ENCODE measurements at regions not wholly inside any gene's neighbourhood (a gene's known extent, or its start where the extent isn't known, plus 50 kb on each side); places are given as distances from the start of the nearest gene placed in this dataset.
"Not testable (repeated sequence)": the region's sequence is repeated elsewhere in the genome, so short reads cannot be mapped to it uniquely, and the experiment has no call there.

- no peak for DNase-seq
These were observed 836.0 kb upstream of the PIK3C3 start for GRCh38 chr18:41119031-41119430.

- DNase-seq = no peak
These were observed 841.0 kb upstream of the PIK3C3 start for GRCh38 chr18:41113885-41114482.

- DNase-seq = no peak
These were observed 855.6 kb upstream of the PIK3C3 start for GRCh38 chr18:41099451-41099850.

GRCh38 chr18:41096504-41096903 is 858.5 kb upstream of the PIK3C3 start:
- DNase-seq = no peak

- DNase-seq = no peak
These were observed 878.0 kb upstream of the PIK3C3 start for GRCh38 chr18:41077076-41077475.

- no peak for DNase-seq
These were observed 879.8 kb upstream of the PIK3C3 start for GRCh38 chr18:41075212-41075611.

GRCh38 chr18:41073372-41073954 is 881.6 kb upstream of the PIK3C3 start:
- no peak for DNase-seq

- DNase-seq = no peak
These were observed 882.1 kb upstream of the PIK3C3 start for GRCh38 chr18:41072946-41073345.

GRCh38 chr18:41071826-41072225 is 883.2 kb upstream of the PIK3C3 start:
- no peak for DNase-seq

- no peak for DNase-seq
These were observed 885.9 kb upstream of the PIK3C3 start for GRCh38 chr18:41069167-41069566.

- DNase-seq = no peak
These were observed 890.1 kb upstream of the PIK3C3 start for GRCh38 chr18:41064916-41065315.

GRCh38 chr18:41060967-41061366 is 894.1 kb upstream of the PIK3C3 start:
- no peak for DNase-seq

GRCh38 chr18:41059126-41059415 is 896.0 kb upstream of the PIK3C3 start:
- no peak for DNase-seq

GRCh38 chr18:41058351-41059125 is 896.5 kb upstream of the PIK3C3 start:
- DNase-seq = no peak

GRCh38 chr18:41052625-41053024 is 902.4 kb upstream of the PIK3C3 start:
- DNase-seq = no peak

GRCh38 chr18:41046250-41046649 is 908.8 kb upstream of the PIK3C3 start:
- not testable (repeated sequence) for DNase-seq

GRCh38 chr18:41043876-41044275 is 911.2 kb upstream of the PIK3C3 start:
- no peak for DNase-seq

- no peak for DNase-seq
These were observed 912.2 kb upstream of the PIK3C3 start for GRCh38 chr18:41042866-41043265.

GRCh38 chr18:41038071-41038470 is 917.0 kb upstream of the PIK3C3 start:
- no peak for DNase-seq

- DNase-seq = no peak
These were observed 918.7 kb upstream of the PIK3C3 start for GRCh38 chr18:41036346-41036745.

GRCh38 chr18:41034413-41034812 is 920.6 kb upstream of the PIK3C3 start:
- DNase-seq = no peak

GRCh38 chr18:41025666-41026065 is 929.4 kb upstream of the PIK3C3 start:
- DNase-seq = no peak

- no peak for DNase-seq
These were observed 930.2 kb upstream of the PIK3C3 start for GRCh38 chr18:41024792-41025191.

- no peak for DNase-seq
These were observed 932.5 kb upstream of the PIK3C3 start for GRCh38 chr18:41022484-41022883.

GRCh38 chr18:41021089-41021488 is 933.9 kb upstream of the PIK3C3 start:
- DNase-seq = no peak

All from hematopoietic multipotent progenitor cell treated with erythropoietin and hydrocortisone succinate and interleukin-3 and kit ligand, for 6 days (in vitro differentiated cells).